MCF 10A (cell line): ENCODE measurements at regions not wholly inside any gene's neighbourhood (a gene's known extent, or its start where the extent isn't known, plus 50 kb on each side); places are given as distances from the start of the nearest gene placed in this dataset.
A peak's percentile ranks its signal among the peaks of the same experiment; 100 is the strongest.

Experiments
- BruUV-seq: library from RNA; stranded (reverse); fragments of 400-500 nt; replicated peaks from 2 replicates; lab custom pipeline; 2021; lab: Mats Ljungman, UMichigan
- CTCF ChIA-PET: fragments of 300-600 bp; sonication (Branson Sonifier 250); formaldehyde crosslinking; extraction: SDS; loops from one replicate; lab custom pipeline; 2021; ENCODE audit warnings: antibody characterized with exemption, inconsistent platforms; lab: Yijun Ruan, JAX
- POLR2A ChIA-PET: fragments of 300-600, 350-650 bp; sonication (Branson Sonifier 250); formaldehyde crosslinking; extraction: SDS; loops from one replicate; lab custom pipeline; 2020; ENCODE audit warnings: antibody characterized with exemption, inconsistent platforms; lab: Yijun Ruan, JAX
- DNase-seq: peaks from one replicate; pipeline ENCODE4 v3.0.0-alpha.2; 2018; ENCODE audit not compliant: unreplicated experiment
- H3K27ac Mint-ChIP-seq: one replicate; pipeline ENCODE4 v1.8.0; 2022; ENCODE audit warnings: mild to moderate bottlenecking, low read depth, mixed read lengths; ENCODE audit not compliant: unreplicated experiment
- H3K27me3 Mint-ChIP-seq: one replicate; pipeline ENCODE4 v1.8.0; 2022; ENCODE audit warnings: mixed read lengths; ENCODE audit not compliant: insufficient read depth, unreplicated experiment
- H3K36me3 Mint-ChIP-seq: one replicate; pipeline ENCODE4 v1.8.0; 2022; ENCODE audit warnings: mild to moderate bottlenecking, moderate library complexity, mixed read lengths; ENCODE audit not compliant: insufficient read depth, unreplicated experiment
- H3K4me1 Mint-ChIP-seq: one replicate; pipeline ENCODE4 v1.8.0; 2022; ENCODE audit warnings: mixed read lengths; ENCODE audit not compliant: insufficient read depth, unreplicated experiment
- H3K4me3 Mint-ChIP-seq: one replicate; pipeline ENCODE4 v1.8.0; 2022; ENCODE audit warnings: mild to moderate bottlenecking, moderate library complexity, mixed read lengths; ENCODE audit not compliant: unreplicated experiment
- H3K9me3 Mint-ChIP-seq: one replicate; pipeline ENCODE4 v1.8.0; 2022; ENCODE audit warnings: mixed read lengths; ENCODE audit not compliant: unreplicated experiment
- CTCF ChIP-seq: fragments of 200-600 bp; IDR thresholded peaks from one replicate; pipeline ENCODE4 v1.8.0; 2022; ENCODE audit warnings: antibody characterized with exemption, mild to moderate bottlenecking; ENCODE audit not compliant: unreplicated experiment
- intact Hi-C: fragments of 100-400 bp; cut with micrococcal nuclease; formaldehyde crosslinking; loops from 2 replicates; pipeline ENCODE4 v1.14.1; 2022

DNA sequence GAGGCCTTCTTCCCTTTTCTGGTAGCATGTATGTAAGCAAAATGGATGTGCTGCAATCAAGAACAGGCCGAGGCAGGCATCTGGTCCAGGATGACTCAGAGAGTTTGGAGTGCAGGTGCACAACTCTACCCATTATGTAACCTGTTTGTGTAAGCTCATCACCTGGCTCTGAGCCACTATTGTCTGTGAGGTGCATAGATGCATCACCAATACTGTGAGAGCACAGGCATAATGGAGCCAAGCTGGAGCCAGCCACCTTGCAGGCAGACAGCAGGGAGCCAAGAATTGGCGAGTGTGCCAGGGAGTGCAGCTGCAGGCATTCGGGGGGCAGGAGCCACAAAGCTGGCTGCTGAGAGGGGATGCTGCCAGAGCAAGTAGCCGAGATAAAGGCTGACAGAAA lies 549.9 kb upstream of the RGS18 start:
- intact Hi-C loops, result no loop called here
- BruUV-seq, result no TSS peak
- DNase-seq, result peak; percentile 91
- no peak for TF ChIP-seq CTCF
- ChIA-PET POLR2A (no interaction called here), CTCF (no interaction called here)
- no peaks in the 10 kb centered on the region for H3K36me3 Mint-ChIP-seq
- no peaks in the 10 kb centered on the region for H3K9me3 Mint-ChIP-seq
- H3K4me3 Mint-ChIP-seq, result no peak overlapping the region
- H3K4me1 Mint-ChIP-seq, result no peaks in the 10 kb centered on the region
- H3K27ac Mint-ChIP-seq, result no peak overlapping the region
- H3K27me3 Mint-ChIP-seq, result no peaks in the 10 kb centered on the region

DNA sequence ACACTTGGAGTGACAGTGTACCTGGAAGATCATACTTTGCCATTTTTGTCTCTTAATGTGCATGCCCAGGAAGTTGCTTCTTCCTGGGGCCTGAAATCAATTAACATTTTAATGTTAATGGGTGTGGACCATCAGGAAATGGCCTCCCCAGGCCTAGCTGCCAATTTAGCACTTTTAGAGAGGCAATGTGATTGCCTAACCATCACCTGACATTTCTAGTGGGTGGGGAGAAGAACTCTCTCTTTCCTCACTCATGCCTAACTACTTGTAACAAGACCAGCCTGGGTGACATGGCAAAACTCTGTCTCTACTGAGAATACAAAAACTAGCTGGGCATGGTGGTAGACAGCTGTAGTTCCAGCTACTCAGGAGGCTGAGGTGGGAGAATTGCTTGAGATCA lies 549.0 kb upstream of the RGS18 start:
- BruUV-seq, result no TSS peak
- Mint-ChIP-seq H3K27ac (no peak overlapping the region), H3K4me1 (no peaks in the 10 kb centered on the region), H3K4me3 (no peak overlapping the region), H3K36me3 (no peaks in the 10 kb centered on the region), H3K27me3 (no peaks in the 10 kb centered on the region), H3K9me3 (no peaks in the 10 kb centered on the region)
- peak; percentile 13 for DNase-seq
- POLR2A ChIA-PET, result no interaction called here
- CTCF ChIA-PET, result interaction anchor here (0.7 kb wide), 2 partner anchors 347 to 752 kb away, joined by 3 read pairs; no protein-coding TSS in a partner anchor
- intact Hi-C loops, result no loop called here
- no peak for TF ChIP-seq CTCF

- Mint-ChIP-seq H3K27ac (no peak overlapping the region), H3K4me1 (no peaks in the 10 kb centered on the region), H3K4me3 (no peak overlapping the region), H3K9me3 (no peaks in the 10 kb centered on the region), H3K36me3 (no peaks in the 10 kb centered on the region), H3K27me3 (no peaks in the 10 kb centered on the region)
- BruUV-seq, result no TSS peak
- intact Hi-C loops, result no loop called here
- TF ChIP-seq CTCF, result no peak
- ChIA-PET CTCF (interaction anchor here (0.6 kb wide), 1 partner anchor 284 kb away, joined by 3 read pairs; no protein-coding TSS in a partner anchor), POLR2A (interaction anchor here (0.7 kb wide), 1 partner anchor 1111 kb away, joined by 4 read pairs; no protein-coding TSS in a partner anchor)
- DNase-seq, result no peak
Observed at GRCh38 chr1:191615101-191615821, 543.0 kb upstream of the RGS18 start.

DNA sequence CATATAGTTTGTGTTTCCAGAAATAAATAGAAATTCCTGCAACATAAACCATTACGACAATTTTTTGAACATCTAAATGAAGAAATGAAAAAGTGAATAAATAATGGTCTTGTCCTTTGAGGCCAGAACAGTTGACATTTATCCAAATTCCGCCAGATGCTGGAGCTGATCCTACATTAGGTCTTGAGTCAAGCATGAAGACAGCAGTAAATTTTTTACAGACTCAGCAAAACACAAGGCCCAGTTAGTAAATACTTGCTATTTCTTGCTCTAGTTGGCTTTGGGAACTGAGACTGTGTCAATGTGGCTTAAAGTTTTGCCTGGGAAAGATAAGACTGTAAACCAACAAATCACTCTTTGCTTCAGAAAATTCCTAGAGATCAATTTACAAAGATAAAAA lies 540.1 kb upstream of the RGS18 start:
- BruUV-seq, result no TSS peak
- Mint-ChIP-seq H3K27ac (no peak overlapping the region), H3K9me3 (no peaks in the 10 kb centered on the region), H3K4me1 (no peaks in the 10 kb centered on the region), H3K4me3 (no peak overlapping the region), H3K36me3 (no peaks in the 10 kb centered on the region), H3K27me3 (no peaks in the 10 kb centered on the region)
- intact Hi-C loops, result no loop called here
- DNase-seq, result no peak
- no peak for TF ChIP-seq CTCF
- CTCF ChIA-PET, result no interaction called here
- POLR2A ChIA-PET, result interaction anchor here (1.2 kb wide), 1 partner anchor 23 kb away, joined by 3 read pairs; no protein-coding TSS in a partner anchor
